GM23338 (cell line): ENCODE measurements at regions not wholly inside any gene's neighbourhood (a gene's known extent, or its start where the extent isn't known, plus 50 kb on each side); places are given as distances from the start of the nearest gene placed in this dataset.

Experiments
- CTCF ChIP-seq, 2 experiments: fragments of 200-600 bp in 1 of 2; sonication (generic) in 1 of 2; conservative IDR thresholded peaks; 2 replicates each; pipeline versions ENCODE4 v1.5.1 to v1.6.1; 2016 to 2017; ENCODE audit warnings: antibody characterized with exemption in 2 of 2, low read depth in 2 of 2, mild to moderate bottlenecking in 2 of 2, moderate library complexity in 1 of 2
- EZH2 ChIP-seq: fragments of 200-600 bp; sonication (generic); IDR thresholded peaks from one replicate; pipeline ENCODE4 v1.8.0; 2017; ENCODE audit warnings: antibody characterized with exemption, mild to moderate bottlenecking, low read depth; ENCODE audit not compliant: unreplicated experiment
- EZH2phosphoT487 ChIP-seq: fragments of 200-600 bp; sonication (generic); IDR thresholded peaks from one replicate; pipeline ENCODE4 v1.8.1; 2018; ENCODE audit warnings: antibody characterized with exemption; ENCODE audit not compliant: unreplicated experiment

GRCh38 chr18:22067682-22068081 is 101.7 kb upstream of the GATA6 start:
- TF ChIP-seq CTCF (conservative IDR thresholded peaks at IDR 0.05; ENCODE audit: low read depth in 2 of 2) (no peak), EZH2 (no peak), EZH2phosphoT487 (no peak)
